Natural killer cell treated with Interleukin-12 subunit alpha and Interleukin-12 subunit beta and Interleukin-15 and Interleukin-18, amount 100 ng/mL, for 72 hours (primary cell): ENCODE measurements at regions not wholly inside any gene's neighbourhood (a gene's known extent, or its start where the extent isn't known, plus 50 kb on each side); places are given as distances from the start of the nearest gene placed in this dataset.
A peak's percentile ranks its signal among the peaks of the same experiment; 100 is the strongest.

Source experiments
- ATAC-seq, 2 donors: fragments of 150-1000 bp; cut with Tn5 transposase in 1 of 2; sonication (Bioruptor Pico), chemical (Tn5 transposase) in 1 of 2; 2 replicates each; pipeline ENCODE4 v1.10.0; 2021
- DNase-seq: peaks from one replicate; pipeline ENCODE4 v3.0.0; 2022; ENCODE audit warnings: low spot score
- H3K27ac Mint-ChIP-seq, 2 donors: 1 replicate in 1 of 2; 2 replicates in 1 of 2; pipeline ENCODE4 v1.8.0; 2022; ENCODE audit warnings: mixed read lengths in 2 of 2, mild to moderate bottlenecking in 1 of 2, moderate library complexity in 1 of 2
- H3K27me3 Mint-ChIP-seq, 2 donors: 1 replicate in 1 of 2; 2 replicates in 1 of 2; pipeline ENCODE4 v1.8.0; 2022; ENCODE audit warnings: mixed read lengths in 2 of 2
- H3K36me3 Mint-ChIP-seq: one replicate; pipeline ENCODE4 v1.8.0; 2022; ENCODE audit warnings: mixed read lengths
- H3K4me1 Mint-ChIP-seq, 2 donors: 1 replicate in 1 of 2; 2 replicates in 1 of 2; pipeline ENCODE4 v1.8.0; 2022; ENCODE audit warnings: low read depth in 2 of 2, mixed read lengths in 2 of 2, mild to moderate bottlenecking in 1 of 2
- H3K4me3 Mint-ChIP-seq: one replicate; pipeline ENCODE4 v1.8.0; 2022; ENCODE audit warnings: mixed read lengths
- H3K9me3 Mint-ChIP-seq: 2 replicates; pipeline ENCODE4 v1.8.0; 2022; ENCODE audit warnings: mixed read lengths

- H3K4me1 Mint-ChIP-seq: peaks cover 8 to 13% of the 10 kb centered on the region in 2 donors
- peaks cover 4 to 7% of the 10 kb centered on the region in 2 donors for H3K27me3 Mint-ChIP-seq
- no peaks in the 10 kb centered on the region for H3K9me3 Mint-ChIP-seq
- H3K27ac Mint-ChIP-seq: no peak overlapping the region
- H3K4me3 Mint-ChIP-seq: no peak overlapping the region
- H3K36me3 Mint-ChIP-seq: no peaks in the 10 kb centered on the region
- ATAC-seq (no peak), DNase-seq (no peak)
These were observed 130.9 kb upstream of the VPREB1 start for GRCh38 chr22:22113701-22114100.

DNA sequence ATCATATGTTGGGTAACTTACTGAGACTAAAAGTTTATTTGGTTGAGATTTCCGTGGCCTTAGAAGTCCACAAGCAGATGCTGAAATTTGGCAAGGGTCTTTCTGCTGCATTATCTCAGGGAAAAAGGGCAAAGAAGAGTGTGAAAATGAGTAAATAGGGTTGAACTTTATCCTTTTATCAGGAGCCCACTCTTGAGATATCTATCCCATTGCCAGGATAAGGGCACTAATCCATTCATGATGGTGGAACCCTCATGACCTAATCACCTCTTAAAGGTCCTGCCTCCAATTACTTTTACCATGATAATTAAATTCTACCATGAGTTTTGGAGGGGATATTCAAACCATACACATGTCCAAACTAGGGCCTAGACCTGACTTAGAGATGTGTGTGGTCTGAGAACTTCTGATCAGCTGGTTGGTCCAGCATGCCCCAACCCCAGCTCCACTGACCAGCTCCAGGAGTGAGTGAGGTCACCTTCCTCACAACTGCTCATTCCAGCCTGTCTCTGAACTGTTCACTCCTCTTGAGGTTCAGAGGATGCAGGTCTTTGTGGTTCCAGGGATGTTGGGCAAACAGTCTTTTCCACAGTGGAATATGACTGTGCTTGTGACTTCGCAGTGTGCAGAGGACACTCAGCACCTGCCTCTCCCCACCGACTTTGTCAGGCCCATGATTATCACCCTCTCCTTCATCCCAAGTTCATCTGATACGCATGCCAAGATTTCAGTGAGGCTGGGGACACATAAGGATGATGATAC lies 130.1 kb upstream of the TOP3B start:
- Mint-ChIP-seq H3K27ac (no peak overlapping the region), H3K36me3 (no peaks in the 10 kb centered on the region), H3K9me3 (no peaks in the 10 kb centered on the region), H3K4me3 (no peak overlapping the region), H3K4me1 (peaks cover 8 to 13% of the 10 kb centered on the region in 2 donors), H3K27me3 (peaks cover 0 to 4% of the 10 kb centered on the region in 2 donors)
- no peak for DNase-seq
- ATAC-seq: no peak

DNA sequence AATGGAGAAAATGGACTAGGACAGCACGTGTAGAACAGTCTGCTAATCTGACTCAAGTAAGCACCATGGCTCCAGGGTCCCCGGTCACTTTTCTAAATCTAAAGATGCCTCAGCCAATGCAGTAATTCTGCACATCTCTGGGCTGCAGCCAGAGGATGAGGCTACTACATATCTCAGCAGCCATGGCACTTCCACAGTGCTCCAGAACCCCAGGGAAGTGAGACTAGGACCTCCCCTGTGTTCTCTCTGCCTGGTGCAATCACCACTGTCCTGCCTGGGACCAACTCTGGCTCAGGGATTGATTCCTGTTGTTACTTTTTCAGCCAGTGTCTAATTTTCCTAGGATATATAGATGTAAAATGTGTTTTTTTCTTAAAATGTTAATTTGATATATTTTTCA lies 129.4 kb upstream of the TOP3B start:
- ATAC-seq (no peak), DNase-seq (no peak)
- Mint-ChIP-seq H3K4me1 (peaks cover 8 to 13% of the 10 kb centered on the region in 2 donors), H3K9me3 (no peaks in the 10 kb centered on the region), H3K36me3 (no peaks in the 10 kb centered on the region), H3K4me3 (no peak overlapping the region), H3K27me3 (peaks cover 0 to 7% of the 10 kb centered on the region in 2 donors), H3K27ac (no peak overlapping the region)

DNA sequence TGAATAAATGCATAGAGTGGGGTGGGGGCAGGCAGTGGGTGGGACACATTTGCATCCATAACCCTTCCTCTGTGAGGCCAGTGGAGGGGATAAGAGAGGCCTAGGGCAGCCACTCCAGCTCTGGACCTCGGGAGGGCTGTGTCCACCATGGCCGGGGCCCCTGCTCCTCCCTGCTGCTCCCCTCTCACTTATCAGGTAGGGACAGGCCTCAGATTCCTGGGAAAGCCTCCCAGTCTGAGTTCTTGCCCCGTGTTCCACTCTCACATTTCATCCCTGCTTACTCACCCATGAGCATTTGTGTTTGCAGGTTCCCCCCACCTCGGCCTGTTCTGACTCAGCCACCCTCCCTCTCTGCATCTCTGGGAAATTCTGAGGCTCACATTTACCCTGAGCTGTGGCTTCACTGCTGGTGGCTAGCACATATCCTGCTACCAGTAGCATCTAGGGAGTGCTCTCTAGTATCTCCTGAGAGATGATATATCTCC lies 128.7 kb upstream of the TOP3B start:
- Mint-ChIP-seq H3K4me1 (peaks cover 8 to 13% of the 10 kb centered on the region in 2 donors), H3K4me3 (peak overlapping the region; percentile 52), H3K9me3 (no peaks in the 10 kb centered on the region), H3K27ac (no peak overlapping the region), H3K27me3 (peaks cover 0 to 11% of the 10 kb centered on the region in 2 donors), H3K36me3 (no peaks in the 10 kb centered on the region)
- DNase-seq (no peak), ATAC-seq (peak; percentile 76 to 88)

DNA sequence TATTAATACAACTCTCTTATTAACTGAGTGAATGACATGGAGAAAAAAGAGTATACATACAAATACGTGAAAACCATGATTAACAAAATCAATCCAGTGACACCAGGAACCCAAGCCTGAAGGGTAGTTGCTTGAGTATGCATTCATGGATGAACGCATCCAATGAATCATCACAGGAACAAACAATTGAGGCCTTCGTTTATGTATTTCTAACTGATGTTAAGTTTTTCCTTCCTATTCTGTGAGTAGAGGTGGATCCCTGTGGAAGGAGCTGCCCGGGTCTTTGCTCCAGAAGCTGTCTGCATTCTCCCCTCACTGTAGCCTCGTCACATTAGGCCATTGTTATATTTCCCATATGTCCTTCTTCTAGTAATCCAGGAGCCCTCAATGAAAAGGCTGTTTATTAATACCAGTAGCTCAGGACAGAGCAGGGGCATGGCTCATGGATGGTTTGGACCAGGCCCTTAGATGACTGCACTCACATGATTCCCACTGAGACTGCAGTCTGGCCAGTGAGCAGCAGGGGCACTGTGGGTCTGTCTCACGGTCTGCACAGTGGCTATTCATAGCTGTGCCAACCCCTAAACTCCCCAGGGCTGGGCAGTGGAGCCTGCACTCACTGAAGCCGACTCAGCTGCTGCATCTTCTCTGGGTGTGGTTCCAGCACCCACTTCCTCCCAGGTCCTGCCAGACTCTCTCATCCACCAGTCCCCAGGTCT lies 128.1 kb upstream of the TOP3B start:
- Mint-ChIP-seq H3K27ac (no peak overlapping the region), H3K9me3 (no peaks in the 10 kb centered on the region), H3K27me3 (peaks cover under 1 to 11% of the 10 kb centered on the region in 2 donors), H3K4me3 (no peak overlapping the region), H3K4me1 (peaks cover 8 to 13% of the 10 kb centered on the region in 2 donors), H3K36me3 (no peaks in the 10 kb centered on the region)
- DNase-seq (no peak), ATAC-seq (peak; percentile 73 to 93)

- H3K9me3 Mint-ChIP-seq: no peaks in the 10 kb centered on the region
- no peak overlapping the region for H3K27ac Mint-ChIP-seq
- DNase-seq (no peak), ATAC-seq (no peak)
- H3K4me3 Mint-ChIP-seq: no peak overlapping the region
- H3K27me3 Mint-ChIP-seq: peaks cover 8 to 13% of the 10 kb centered on the region in 2 donors
- peaks cover 8 to 13% of the 10 kb centered on the region in 2 donors for H3K4me1 Mint-ChIP-seq
- no peaks in the 10 kb centered on the region for H3K36me3 Mint-ChIP-seq
These were observed 127.3 kb upstream of the TOP3B start for GRCh38 chr22:22109693-22110466.

- DNase-seq (no peak), ATAC-seq (no peak)
- Mint-ChIP-seq H3K27me3 (peaks cover 8 to 20% of the 10 kb centered on the region in 2 donors), H3K27ac (no peak overlapping the region), H3K4me1 (peaks cover 8 to 13% of the 10 kb centered on the region in 2 donors), H3K9me3 (no peaks in the 10 kb centered on the region), H3K4me3 (no peak overlapping the region), H3K36me3 (no peaks in the 10 kb centered on the region)
These were observed 124.3 kb upstream of the TOP3B start for GRCh38 chr22:22106855-22107254.

DNA sequence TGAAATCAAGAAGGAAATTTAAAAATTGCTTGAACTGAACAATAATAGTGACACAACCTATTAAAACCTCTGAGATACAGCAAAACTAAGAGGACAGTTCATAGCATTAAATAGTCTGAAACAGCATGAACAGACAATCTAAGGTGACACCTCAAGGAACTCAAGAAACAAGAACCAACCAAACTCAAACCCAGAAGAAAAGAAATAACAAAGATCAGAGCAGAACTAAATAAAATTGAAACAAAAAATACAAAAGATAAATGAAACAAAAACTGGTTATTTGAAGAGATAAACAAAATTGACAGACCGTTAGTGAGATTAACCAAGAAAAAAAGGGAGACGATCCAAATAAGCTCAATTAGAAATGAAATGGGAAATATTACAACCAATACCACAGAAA lies 122.8 kb upstream of the TOP3B start:
- DNase-seq (no peak), ATAC-seq (no peak)
- peaks cover 8 to 20% of the 10 kb centered on the region in 2 donors for H3K27me3 Mint-ChIP-seq
- no peaks in the 10 kb centered on the region for H3K36me3 Mint-ChIP-seq
- H3K4me3 Mint-ChIP-seq: no peak overlapping the region
- peaks cover 0 to under 1% of the 10 kb centered on the region in 2 donors for H3K4me1 Mint-ChIP-seq
- H3K9me3 Mint-ChIP-seq: no peaks in the 10 kb centered on the region
- H3K27ac Mint-ChIP-seq: no peak overlapping the region

DNA sequence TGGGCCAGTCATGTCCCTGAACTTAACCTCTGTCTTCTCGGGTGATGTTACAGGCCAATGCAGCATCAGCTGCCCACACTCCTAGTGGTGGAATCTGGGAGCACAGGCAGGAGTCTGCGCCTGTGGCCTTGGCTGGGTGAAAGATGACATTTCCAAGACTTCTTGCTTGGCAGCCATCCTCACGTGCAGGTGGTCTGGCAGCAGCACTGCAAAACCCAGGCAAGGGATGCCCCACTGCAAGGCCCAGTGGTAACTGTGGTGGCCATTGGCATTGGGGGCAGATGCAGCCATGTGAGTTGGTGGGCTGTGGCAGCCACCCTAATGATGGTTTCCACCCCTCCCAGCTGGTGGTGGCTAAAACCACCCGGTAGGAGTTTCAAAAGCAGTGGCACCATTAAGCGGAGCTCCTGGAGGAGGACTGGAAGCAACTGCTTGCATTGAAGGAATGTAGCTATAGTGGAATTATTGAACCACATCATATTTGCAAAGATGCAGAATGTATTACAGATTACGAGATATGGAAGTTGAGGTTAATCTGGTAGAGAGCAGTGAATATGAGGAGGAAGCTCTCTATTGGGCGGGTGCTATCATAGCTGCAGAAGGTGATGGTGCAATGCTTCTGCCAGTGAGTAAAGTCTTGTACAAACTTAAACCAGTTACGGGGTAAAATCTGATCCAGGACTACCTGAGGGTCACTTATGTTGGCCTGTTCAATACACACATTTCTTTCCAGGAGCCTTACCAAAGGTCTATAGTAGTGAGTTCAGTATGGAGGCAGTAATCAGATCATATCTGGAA lies 120.7 kb upstream of the TOP3B start:
- Mint-ChIP-seq H3K36me3 (no peaks in the 10 kb centered on the region), H3K4me1 (no peaks in the 10 kb centered on the region), H3K4me3 (no peak overlapping the region), H3K27me3 (peaks cover 8 to 23% of the 10 kb centered on the region in 2 donors), H3K9me3 (no peaks in the 10 kb centered on the region), H3K27ac (no peak overlapping the region)
- peak in 1 of 2 donors; percentile 44 for ATAC-seq
- DNase-seq: no peak

DNA sequence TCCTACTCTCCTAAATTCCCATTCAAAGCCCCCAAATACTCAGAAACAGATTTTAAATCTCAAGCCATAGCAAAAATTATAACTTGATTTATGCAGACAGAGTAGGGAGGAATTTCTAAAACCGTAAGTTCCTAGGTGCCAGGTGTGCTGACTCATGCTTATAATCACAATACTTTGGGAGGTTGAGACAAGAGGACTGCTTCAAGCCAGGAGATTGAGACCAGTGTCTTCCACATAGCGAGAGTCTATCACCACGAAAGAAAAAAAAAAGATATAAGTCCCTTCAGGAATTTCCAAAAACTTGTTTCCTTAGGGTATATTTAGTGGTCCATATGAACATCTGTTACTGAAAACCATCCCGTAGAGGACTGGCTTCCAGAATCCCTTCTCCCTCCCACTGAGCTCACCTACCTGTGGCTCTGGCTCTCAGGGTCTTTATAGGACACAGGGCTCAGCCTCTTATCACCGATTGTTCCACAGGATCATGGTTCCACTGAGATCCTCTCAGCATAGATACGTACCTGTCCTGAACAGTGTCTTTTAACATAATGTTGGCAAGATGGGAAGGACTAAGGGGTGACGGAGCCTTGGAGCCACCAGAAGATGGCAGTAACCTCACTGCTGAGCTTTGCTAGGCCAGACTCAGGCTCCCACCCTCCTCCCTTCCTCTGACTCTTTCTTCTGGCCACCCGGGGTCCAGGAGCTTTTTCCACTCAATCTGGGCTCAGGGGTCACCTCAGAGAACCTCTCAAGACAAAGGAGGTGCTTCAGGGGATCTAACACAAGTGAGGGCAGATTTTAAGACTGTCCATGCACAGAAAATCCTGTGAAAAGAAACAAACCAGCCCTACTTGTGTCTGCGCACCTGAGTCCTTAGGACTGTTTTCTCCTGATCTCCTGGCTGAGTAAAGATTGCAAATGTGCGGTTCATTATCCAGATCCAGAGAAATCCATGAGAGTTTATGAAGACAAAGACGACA lies 117.5 kb upstream of the TOP3B start:
- peaks cover 29 to 32% of the 10 kb centered on the region in 2 donors for H3K27me3 Mint-ChIP-seq
- no peaks in the 10 kb centered on the region for H3K4me1 Mint-ChIP-seq
- H3K4me3 Mint-ChIP-seq: no peak overlapping the region
- no peak overlapping the region for H3K27ac Mint-ChIP-seq
- ATAC-seq (no peak), DNase-seq (no peak)
- H3K9me3 Mint-ChIP-seq: no peaks in the 10 kb centered on the region
- no peaks in the 10 kb centered on the region for H3K36me3 Mint-ChIP-seq

- no peaks in the 10 kb centered on the region for H3K4me1 Mint-ChIP-seq
- no peak overlapping the region for H3K27ac Mint-ChIP-seq
- no peak for ATAC-seq
- no peaks in the 10 kb centered on the region for H3K36me3 Mint-ChIP-seq
- H3K4me3 Mint-ChIP-seq: no peak overlapping the region
- no peaks in the 10 kb centered on the region for H3K9me3 Mint-ChIP-seq
- peaks cover 34 to 38% of the 10 kb centered on the region in 2 donors for H3K27me3 Mint-ChIP-seq
- DNase-seq: no peak
These were observed 116.6 kb upstream of the TOP3B start for GRCh38 chr22:22099194-22099486.

- Mint-ChIP-seq H3K4me3 (no peak overlapping the region), H3K36me3 (no peaks in the 10 kb centered on the region), H3K27me3 (peaks cover 36 to 41% of the 10 kb centered on the region in 2 donors), H3K27ac (no peak overlapping the region), H3K4me1 (no peaks in the 10 kb centered on the region), H3K9me3 (no peaks in the 10 kb centered on the region)
- DNase-seq (no peak), ATAC-seq (peak; percentile 15 to 45)
These were observed 116.0 kb upstream of the TOP3B start for GRCh38 chr22:22098457-22099193.
